DOHH2 (cell line): ENCODE measurements at regions not wholly inside any gene's neighbourhood (a gene's known extent, or its start where the extent isn't known, plus 50 kb on each side); places are given as distances from the start of the nearest gene placed in this dataset.

Experiments used
- H3F3A ChIP-seq: fragments of 200-600 bp; sonication (generic), shearing (Covaris generic); 2 replicates; pipeline ENCODE4 v1.6.0; 2016; ENCODE audit warnings: antibody characterized with exemption, mild to moderate bottlenecking; ENCODE audit not compliant: control insufficient read depth, insufficient read depth
- H3K27ac ChIP-seq: fragments of 200-600 bp; sonication (generic); 2 replicates; pipeline ENCODE4 v1.5.1; 2014; ENCODE audit warnings: low read depth, mild to moderate bottlenecking, low read length, moderate library complexity
- H3K27me3 ChIP-seq: fragments of 200-600 bp; sonication (generic); 2 replicates; pipeline ENCODE4 v1.6.1; 2014; ENCODE audit warnings: mild to moderate bottlenecking, low read length, mixed read lengths; ENCODE audit not compliant: control insufficient read depth
- H3K36me3 ChIP-seq: fragments of 200-600 bp; sonication (generic); 2 replicates; pipeline ENCODE4 v1.6.1; 2014; ENCODE audit warnings: mild to moderate bottlenecking, low read length, moderate library complexity, mixed read lengths; ENCODE audit not compliant: control insufficient read depth
- H3K4me1 ChIP-seq: fragments of 200-600 bp; sonication (generic); 2 replicates; pipeline ENCODE4 v1.6.1; 2014; ENCODE audit warnings: mild to moderate bottlenecking, low read length, mixed read lengths; ENCODE audit not compliant: control insufficient read depth
- H3K4me2 ChIP-seq: fragments of 200-600 bp; sonication (generic); 2 replicates; pipeline ENCODE4 v1.6.0; 2014; ENCODE audit warnings: mild to moderate bottlenecking, low read length, moderate library complexity
- H3K4me3 ChIP-seq: fragments of 200-600 bp; sonication (generic); 2 replicates; pipeline ENCODE4 v1.5.1; 2014; ENCODE audit warnings: mild to moderate bottlenecking, low read length, mixed read lengths
- H3K79me2 ChIP-seq: fragments of 200-600 bp; sonication (generic); 2 replicates; pipeline ENCODE4 v1.6.1; 2014; ENCODE audit warnings: mild to moderate bottlenecking, low read length, mixed read lengths; ENCODE audit not compliant: control insufficient read depth
- H3K9me2 ChIP-seq: fragments of 200-600 bp; sonication (generic); replicated peaks from 2 replicates; pipeline ENCODE4 v1.6.1; 2014; ENCODE audit warnings: mild to moderate bottlenecking, low read length, mixed read lengths; ENCODE audit not compliant: control insufficient read depth
- H3K9me3 ChIP-seq: fragments of 200-600 bp; sonication (generic); 2 replicates; pipeline ENCODE4 v1.6.1; 2014; ENCODE audit warnings: antibody characterized with exemption, low read length, mixed read lengths; ENCODE audit not compliant: control insufficient read depth, insufficient read depth
- H4K20me1 ChIP-seq: fragments of 200-600 bp; sonication (generic); 2 replicates; pipeline ENCODE4 v1.6.0; 2014; ENCODE audit warnings: low read depth, mild to moderate bottlenecking, antibody characterized with exemption, low read length, moderate library complexity; ENCODE audit not compliant: control insufficient read depth, insufficient read depth
- CTCF ChIP-seq: fragments of 200-600 bp; sonication (generic); IDR thresholded peaks from one replicate; pipeline ENCODE4 v1.5.1; 2014; ENCODE audit warnings: antibody characterized with exemption, mild to moderate bottlenecking, low read depth, low read length; ENCODE audit not compliant: poor library complexity, severe bottlenecking
- EZH2phosphoT487 ChIP-seq: fragments of 200-600 bp; sonication (generic); IDR thresholded peaks from 2 replicates; pipeline ENCODE4 v1.6.1; 2017; ENCODE audit warnings: borderline replicate concordance, mild to moderate bottlenecking, antibody characterized with exemption, low read length, moderate library complexity, mixed read lengths

GRCh38 chr7:25382869-25383268 is 154.6 kb upstream of the NPVF start:
- H3K4me1 ChIP-seq = no peaks in the 10 kb centered on the region
- H3K9me2 ChIP-seq = no peaks in the 10 kb centered on the region
- no peak overlapping the region for H3K27ac ChIP-seq
- H3K27me3 ChIP-seq = peaks cover 13% of the 10 kb centered on the region
- TF ChIP-seq CTCF = no peak
- TF ChIP-seq EZH2phosphoT487 = no peak
- no peaks in the 10 kb centered on the region for H3K36me3 ChIP-seq
- H3K4me3 ChIP-seq = no peak overlapping the region
- H4K20me1 ChIP-seq = no peaks in the 10 kb centered on the region
- no peaks in the 10 kb centered on the region for H3K9me3 ChIP-seq
- no peak overlapping the region for H3K4me2 ChIP-seq
- no peaks in the 10 kb centered on the region for H3K79me2 ChIP-seq
- no peaks in the 10 kb centered on the region for H3F3A ChIP-seq

GRCh38 chr7:25383402-25383801 is 155.1 kb upstream of the NPVF start:
- no peaks in the 10 kb centered on the region for H3K9me3 ChIP-seq
- no peak for TF ChIP-seq EZH2phosphoT487
- no peak for TF ChIP-seq CTCF
- no peak overlapping the region for H3K4me3 ChIP-seq
- H3K36me3 ChIP-seq = no peaks in the 10 kb centered on the region
- H3K4me1 ChIP-seq = no peaks in the 10 kb centered on the region
- H3K79me2 ChIP-seq = no peaks in the 10 kb centered on the region
- no peaks in the 10 kb centered on the region for H4K20me1 ChIP-seq
- H3K27ac ChIP-seq = no peak overlapping the region
- H3K27me3 ChIP-seq = peaks cover 13% of the 10 kb centered on the region
- no peaks in the 10 kb centered on the region for H3K9me2 ChIP-seq
- H3F3A ChIP-seq = no peaks in the 10 kb centered on the region
- no peak overlapping the region for H3K4me2 ChIP-seq

- no peak for TF ChIP-seq CTCF
- TF ChIP-seq EZH2phosphoT487 = no peak
- Histone ChIP-seq H3K4me3 (no peak overlapping the region), H3K9me3 (no peaks in the 10 kb centered on the region), H3K79me2 (no peaks in the 10 kb centered on the region), H3K27me3 (peaks cover 17% of the 10 kb centered on the region), H3K36me3 (no peaks in the 10 kb centered on the region), H3K4me2 (no peak overlapping the region), H3K27ac (no peak overlapping the region), H3K4me1 (no peaks in the 10 kb centered on the region), H4K20me1 (no peaks in the 10 kb centered on the region), H3K9me2 (no peaks in the 10 kb centered on the region), H3F3A (no peaks in the 10 kb centered on the region)
Observed at GRCh38 chr7:25384788-25385505, 156.7 kb upstream of the NPVF start.
